GM21390 (cell line): ENCODE measurements at regions not wholly inside any gene's neighbourhood (a gene's known extent, or its start where the extent isn't known, plus 50 kb on each side); places are given as distances from the start of the nearest gene placed in this dataset.

Experiments
- ATAC-seq: cut with Tn5 transposase; IDR thresholded peaks from one replicate; pipeline ENCODE4 v1.9.1; 2021; ENCODE audit not compliant: unreplicated experiment

GRCh38 chr20:40326784-40327183, 362.3 kb downstream of the MAFB start:
- ATAC-seq: no peak

- ATAC-seq: no peak
Measured at GRCh38 chr20:40325006-40325568, 363.9 kb downstream of the MAFB start.

GRCh38 chr20:40323361-40323794, 365.7 kb downstream of the MAFB start:
- ATAC-seq: no peak

- no peak for ATAC-seq
Measured at GRCh38 chr20:40322941-40323340, 366.1 kb downstream of the MAFB start.

- ATAC-seq: no peak
Measured at GRCh38 chr20:40320517-40321011, 368.5 kb downstream of the MAFB start.

GRCh38 chr20:40319741-40320516, 369.1 kb downstream of the MAFB start:
- no peak for ATAC-seq

GRCh38 chr20:40319056-40319455, 370.0 kb downstream of the MAFB start:
- ATAC-seq: no peak

- no peak for ATAC-seq
Measured at GRCh38 chr20:40317156-40317790, 371.8 kb downstream of the MAFB start.

GRCh38 chr20:40314278-40314677, 374.8 kb downstream of the MAFB start:
- no peak for ATAC-seq

- no peak for ATAC-seq
Measured at GRCh38 chr20:40313730-40314129, 375.3 kb downstream of the MAFB start.

GRCh38 chr20:40309731-40310130, 379.3 kb downstream of the MAFB start:
- ATAC-seq: no peak

GRCh38 chr20:40307997-40308396, 381.0 kb downstream of the MAFB start:
- ATAC-seq: no peak

GRCh38 chr20:40307268-40307667, 381.8 kb downstream of the MAFB start:
- ATAC-seq: no peak

- ATAC-seq: no peak
Measured at GRCh38 chr20:40305303-40305702, 383.7 kb downstream of the MAFB start.

- no peak for ATAC-seq
Measured at GRCh38 chr20:40304119-40304613, 384.9 kb downstream of the MAFB start.

GRCh38 chr20:40294747-40295146, 394.3 kb downstream of the MAFB start:
- no peak for ATAC-seq

GRCh38 chr20:40294175-40294574, 394.9 kb downstream of the MAFB start:
- ATAC-seq: no peak

GRCh38 chr20:40293740-40294139, 395.3 kb downstream of the MAFB start:
- no peak for ATAC-seq

- no peak for ATAC-seq
Measured at GRCh38 chr20:40291493-40292135, 397.4 kb downstream of the MAFB start.

GRCh38 chr20:40287683-40288082, 401.4 kb downstream of the MAFB start:
- no peak for ATAC-seq

GRCh38 chr20:40286975-40287531, 402.0 kb downstream of the MAFB start:
- no peak for ATAC-seq
